ENCODE measurements at regions not wholly inside any gene's neighbourhood (a gene's known extent, or its start where the extent isn't known, plus 50 kb on each side); places are given as distances from the start of the nearest gene placed in this dataset.
"Not testable (repeated sequence)": the region's sequence is repeated elsewhere in the genome, so short reads cannot be mapped to it uniquely, and the experiment has no call there.

- ATAC-seq (ENCODE audit: insufficient number of reproducible peaks, low FRiP score, low read depth), result no peak
- no peaks in the 10 kb centered on the region for H3K36me3 ChIP-seq
- no peaks in the 10 kb centered on the region for H3K9me3 ChIP-seq
- H3K27ac ChIP-seq, result no peak overlapping the region
- H3K4me1 ChIP-seq (ENCODE audit: control insufficient read depth in 1 of 2, low read depth in 2 of 2), result peaks cover 6 to 17% of the 10 kb centered on the region in 2 donors
- no peaks in the 10 kb centered on the region for H3K27me3 ChIP-seq (replicated peaks; ENCODE audit: insufficient read depth)
- no peak overlapping the region for H3K4me3 ChIP-seq
- no peak for DNase-seq (ENCODE audit: low spot score)
- TF ChIP-seq CTCF (IDR thresholded peaks at IDR 0.05), result no peak
These were observed 65.6 kb upstream of the USP15 start for GRCh38 chr12:62194616-62195015.

GRCh38 chr12:62196146-62196545 lies 64.1 kb upstream of the USP15 start:
- H3K27me3 ChIP-seq (replicated peaks; ENCODE audit: insufficient read depth), result no peaks in the 10 kb centered on the region
- no peak overlapping the region for H3K27ac ChIP-seq
- H3K4me1 ChIP-seq (ENCODE audit: control insufficient read depth in 1 of 2, low read depth in 2 of 2), result peaks cover 6 to 11% of the 10 kb centered on the region in 2 donors
- peaks cover 4% of the 10 kb centered on the region for H3K9me3 ChIP-seq
- no peak for TF ChIP-seq CTCF (IDR thresholded peaks at IDR 0.05)
- no peak overlapping the region for H3K4me3 ChIP-seq
- H3K36me3 ChIP-seq, result no peaks in the 10 kb centered on the region
- no peak for ATAC-seq (ENCODE audit: insufficient number of reproducible peaks, low FRiP score, low read depth)
- DNase-seq (ENCODE audit: low spot score), result no peak

GRCh38 chr12:62202861-62203260 lies 57.3 kb upstream of the USP15 start:
- not testable (repeated sequence) for H3K27ac ChIP-seq; ATAC-seq (ENCODE audit: insufficient number of reproducible peaks, low FRiP score, low read depth); H3K27me3 ChIP-seq (replicated peaks; ENCODE audit: insufficient read depth); H3K4me3 ChIP-seq; H3K36me3 ChIP-seq; DNase-seq (ENCODE audit: low spot score); H3K4me1 ChIP-seq (ENCODE audit: control insufficient read depth in 1 of 2, low read depth in 2 of 2); H3K9me3 ChIP-seq

GRCh38 chr12:62205346-62205745 lies 54.9 kb upstream of the USP15 start:
- H3K36me3 ChIP-seq, result no peaks in the 10 kb centered on the region
- no peaks in the 10 kb centered on the region for H3K4me1 ChIP-seq (ENCODE audit: control insufficient read depth in 1 of 2, low read depth in 2 of 2)
- no peak for ATAC-seq (ENCODE audit: insufficient number of reproducible peaks, low FRiP score, low read depth)
- no peak overlapping the region for H3K4me3 ChIP-seq
- no peaks in the 10 kb centered on the region for H3K27me3 ChIP-seq (replicated peaks; ENCODE audit: insufficient read depth)
- H3K9me3 ChIP-seq, result peaks cover 4% of the 10 kb centered on the region
- no peak overlapping the region for H3K27ac ChIP-seq
- DNase-seq (ENCODE audit: low spot score), result no peak
- TF ChIP-seq CTCF (IDR thresholded peaks at IDR 0.05), result no peak

- ATAC-seq (ENCODE audit: insufficient number of reproducible peaks, low FRiP score, low read depth) (no peak), DNase-seq (ENCODE audit: low spot score) (no peak)
- H3K27me3 ChIP-seq (replicated peaks; ENCODE audit: insufficient read depth), result no peaks in the 10 kb centered on the region
- no peak overlapping the region for H3K27ac ChIP-seq
- H3K36me3 ChIP-seq, result no peaks in the 10 kb centered on the region
- H3K4me1 ChIP-seq (ENCODE audit: control insufficient read depth in 1 of 2, low read depth in 2 of 2), result no peaks in the 10 kb centered on the region
- no peak overlapping the region for H3K4me3 ChIP-seq
- no peak for TF ChIP-seq CTCF (IDR thresholded peaks at IDR 0.05)
- no peaks in the 10 kb centered on the region for H3K9me3 ChIP-seq
These were observed 53.0 kb upstream of the USP15 start for GRCh38 chr12:62207248-62207647.

Data from thoracic aorta (tissue), 2 donors.